Lung microvascular endothelial cell (primary cell): ENCODE measurements at regions not wholly inside any gene's neighbourhood (a gene's known extent, or its start where the extent isn't known, plus 50 kb on each side); places are given as distances from the start of the nearest gene placed in this dataset.
A peak's percentile ranks its signal among the peaks of the same experiment; 100 is the strongest.

ENCODE experiments used
- DNase-seq, 2 donors: peaks; one replicate each; pipeline versions ENCODE4 v3.0.0 to v3.0.0-alpha.2; 2010; ENCODE audit warnings: low read depth in 2 of 2

DNA sequence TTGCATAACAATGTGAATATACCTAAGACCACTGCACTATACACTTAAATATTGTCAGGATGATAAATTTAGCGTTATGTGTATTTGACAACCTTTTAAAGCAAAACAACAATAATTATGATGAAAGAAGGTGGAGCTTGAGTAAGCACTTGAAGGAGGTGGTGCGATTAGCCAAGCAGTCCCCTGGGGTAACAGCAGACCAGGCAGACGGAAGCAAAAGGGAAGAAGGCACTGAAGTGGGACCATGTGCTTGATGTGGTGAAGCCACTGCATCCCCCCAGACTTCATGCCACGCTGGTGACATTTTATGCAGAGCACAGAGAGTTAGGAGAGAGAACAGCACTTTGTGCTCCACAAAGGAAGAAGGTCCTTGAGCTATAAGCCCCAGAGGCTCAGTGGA is 58.3 kb upstream of the ZNF507 start:
- no peak for DNase-seq

DNA sequence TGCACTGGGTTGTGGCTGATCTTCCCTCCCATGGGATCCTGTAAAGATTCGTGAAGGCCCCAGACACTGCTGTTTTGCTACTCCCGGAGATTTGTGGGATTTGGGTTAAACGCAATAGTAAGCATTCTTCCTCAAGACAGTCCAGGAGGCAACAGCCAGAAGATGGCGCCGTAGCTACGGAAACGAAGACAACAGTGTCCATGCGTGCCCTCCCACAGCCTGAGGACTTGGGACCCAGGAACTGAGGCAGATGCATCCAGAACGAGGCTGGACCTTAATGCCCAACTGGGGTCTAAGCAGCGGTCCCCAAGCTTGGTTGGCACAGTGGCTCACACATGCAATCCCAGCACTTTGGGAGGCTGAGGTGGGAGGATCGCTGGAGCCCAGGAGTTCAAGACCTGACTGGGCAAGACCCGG is 57.6 kb upstream of the ZNF507 start:
- DNase-seq, result peak; percentile 49 to 65

DNA sequence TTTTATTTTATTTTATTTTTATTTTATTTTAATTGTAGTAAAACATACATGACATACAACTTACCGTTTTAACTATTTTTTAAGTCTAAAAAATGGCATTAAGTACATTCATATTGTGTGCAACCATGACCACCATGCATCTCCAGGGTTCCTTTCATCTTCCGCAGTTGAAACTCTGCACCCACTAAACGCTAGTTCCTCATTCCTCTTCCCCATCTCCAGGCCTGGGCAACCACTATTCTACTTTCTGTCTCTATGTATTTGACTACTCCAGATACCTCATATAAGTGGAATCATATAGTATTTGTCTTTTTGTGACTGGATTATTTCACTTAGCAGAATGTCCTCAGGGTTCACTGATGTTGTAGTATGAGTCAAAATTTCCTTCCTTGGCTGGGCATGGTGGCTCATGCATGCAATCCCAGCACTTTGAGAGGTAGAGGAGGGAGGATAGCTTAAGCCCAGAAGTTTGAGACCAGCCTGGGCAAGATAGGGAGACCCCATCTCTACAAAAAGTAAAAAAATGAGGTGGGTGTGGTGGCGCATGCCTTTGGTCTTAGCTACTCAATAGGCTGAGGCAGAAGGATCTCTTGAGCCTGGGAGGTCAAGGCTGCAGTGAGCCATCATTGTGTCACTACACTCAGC is 55.7 kb upstream of the ZNF507 start:
- no peak for DNase-seq

DNA sequence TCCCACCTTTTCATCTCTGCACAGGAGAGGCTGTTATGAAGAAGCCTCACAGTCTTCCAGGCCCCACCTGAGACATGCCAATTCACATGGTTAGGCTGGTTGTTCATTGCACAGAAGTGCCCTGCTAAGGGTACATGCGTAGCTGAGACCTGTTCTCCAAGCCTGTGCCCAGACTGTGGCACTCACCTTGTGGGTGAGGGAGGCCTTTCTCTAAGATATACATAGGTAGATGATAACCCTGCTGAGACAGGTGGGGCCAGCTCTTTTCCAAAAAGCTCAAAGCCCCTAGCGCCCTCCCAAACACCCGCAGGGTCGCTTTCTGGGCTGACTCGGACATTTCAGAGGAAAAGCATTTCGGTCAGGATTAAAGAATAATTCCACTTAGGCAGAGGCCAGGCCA is 53.5 kb upstream of the ZNF507 start:
- DNase-seq, result no peak

DNA sequence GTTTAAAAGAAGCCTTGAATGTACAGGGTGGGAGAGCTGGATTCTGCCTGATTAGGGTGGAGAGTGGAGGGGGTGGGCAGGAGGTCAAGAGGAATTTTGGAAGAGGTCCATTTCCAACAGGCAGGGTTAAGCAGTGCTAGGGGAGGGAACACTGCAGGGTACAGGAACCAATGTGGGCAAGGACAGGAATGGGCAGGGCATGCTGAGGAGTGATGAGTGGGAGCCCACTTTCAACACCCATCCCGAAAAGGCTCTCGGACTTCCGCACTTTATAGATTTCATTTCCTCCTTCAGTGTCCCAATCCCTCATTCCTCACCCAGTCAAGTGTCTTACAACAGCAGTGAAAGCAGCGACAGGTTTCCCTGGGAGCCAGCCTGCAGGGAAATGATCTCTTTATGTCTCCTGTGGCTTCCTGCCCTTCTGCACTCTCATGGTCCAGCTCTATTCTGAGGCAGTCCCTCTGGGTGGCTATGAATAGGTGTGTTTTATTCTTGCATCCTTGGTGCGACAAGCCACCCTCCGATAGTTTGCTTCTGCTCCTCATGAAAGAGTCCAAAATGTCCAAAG is 50.5 kb upstream of the ZNF507 start:
- DNase-seq, result no peak
